PC-3 (cell line): ENCODE measurements at regions not wholly inside any gene's neighbourhood (a gene's known extent, or its start where the extent isn't known, plus 50 kb on each side); places are given as distances from the start of the nearest gene placed in this dataset.
A peak's percentile ranks its signal among the peaks of the same experiment; 100 is the strongest.

ENCODE experiments used
- ATAC-seq: fragments of 200-7000 bp; cut with Tn5 transposase; 2 replicates; pipeline ENCODE4 v1.9.1; 2020; ENCODE audit warnings: mild to moderate bottlenecking, moderate library complexity
- BruUV-seq: library from RNA; stranded (reverse); fragments of 400-500 nt; replicated peaks from 2 replicates; lab custom pipeline; 2021; lab: Mats Ljungman, UMichigan
- CTCF ChIA-PET: fragments of 300-600 bp; sonication (Branson Sonifier 250); formaldehyde crosslinking; loops from one replicate; lab custom pipeline; 2022; ENCODE audit warnings: antibody characterized with exemption; lab: Charles Lee
- POLR2A ChIA-PET: fragments of 300-600 bp; sonication (Branson Sonifier 250); formaldehyde crosslinking; loops from one replicate; lab custom pipeline; 2022; ENCODE audit warnings: antibody characterized with exemption; ENCODE audit not compliant: unreplicated experiment; lab: Charles Lee
- DNase-seq: peaks from one replicate; pipeline ENCODE4 v3.0.0-alpha.2; 2015
- H2AFZ ChIP-seq: fragments of 300-600 bp; sonication (generic); 2 replicates; pipeline ENCODE4 v1.6.0; 2016; ENCODE audit warnings: antibody characterized with exemption, low read length
- H3F3A ChIP-seq: fragments of 300-600 bp; sonication (generic); one replicate; pipeline ENCODE4 v1.6.0; 2017; ENCODE audit warnings: antibody characterized with exemption, low read length, control low read depth, mild to moderate bottlenecking; ENCODE audit not compliant: unreplicated experiment
- H3K27ac ChIP-seq: fragments of 300-600 bp; sonication (generic); 2 replicates; pipeline ENCODE4 v1.5.1; 2016; ENCODE audit warnings: mild to moderate bottlenecking, low read length
- H3K27me3 ChIP-seq: fragments of 300-600 bp; sonication (generic); 2 replicates; pipeline ENCODE4 v1.6.1; 2016; ENCODE audit warnings: low read length, mixed read lengths
- H3K36me3 ChIP-seq: fragments of 300-600 bp; sonication (generic); 2 replicates; pipeline ENCODE4 v1.6.1; 2016; ENCODE audit warnings: low read depth, mixed run types, low read length, mixed read lengths
- H3K4me1 ChIP-seq: fragments of 300-600 bp; sonication (generic); 2 replicates; pipeline ENCODE4 v1.5.1; 2016; ENCODE audit warnings: low read length; ENCODE audit not compliant: insufficient read depth
- H3K4me2 ChIP-seq: fragments of 300-600 bp; sonication (generic); 2 replicates; pipeline ENCODE4 v1.6.0; 2016; ENCODE audit warnings: low read length
- H3K4me3 ChIP-seq: fragments of 300-600 bp; sonication (generic); 2 replicates; pipeline ENCODE4 v1.5.1; 2016; ENCODE audit warnings: mild to moderate bottlenecking, low read length, mixed read lengths
- H3K79me2 ChIP-seq: fragments of 300-600 bp; sonication (generic); 2 replicates; pipeline ENCODE4 v1.6.1; 2017; ENCODE audit warnings: low read length, mixed read lengths
- H3K9ac ChIP-seq: fragments of 300-600 bp; sonication (generic); 2 replicates; pipeline ENCODE4 v1.6.0; 2016; ENCODE audit warnings: mild to moderate bottlenecking, low read length
- H3K9me2 ChIP-seq: fragments of 300-600 bp; sonication (generic); replicated peaks from 2 replicates; pipeline ENCODE4 v1.6.1; 2016; ENCODE audit warnings: mixed run types, low read length, mixed read lengths
- H3K9me3 ChIP-seq: fragments of 300-600 bp; sonication (generic); 2 replicates; pipeline ENCODE4 v1.6.1; 2016; ENCODE audit warnings: low read length, mixed read lengths
- H4K20me1 ChIP-seq: fragments of 300-600 bp; sonication (generic); 2 replicates; pipeline ENCODE4 v1.6.1; 2016; ENCODE audit warnings: low read length, mixed read lengths
- CTCF ChIP-seq: fragments of 300-600 bp; sonication (generic); conservative IDR thresholded peaks from 2 replicates; pipeline ENCODE4 v1.5.1; 2017; ENCODE audit warnings: antibody characterized with exemption, low read depth, mild to moderate bottlenecking, low read length
- EZH2 ChIP-seq: fragments of 300-600 bp; sonication (generic); IDR thresholded peaks from one replicate; pipeline ENCODE4 v1.6.1; 2017; ENCODE audit warnings: antibody characterized with exemption, mild to moderate bottlenecking, low read length; ENCODE audit not compliant: unreplicated experiment
- EZH2phosphoT487 ChIP-seq: fragments of 300-600 bp; sonication (generic); IDR thresholded peaks from 2 replicates; pipeline ENCODE4 v1.6.1; 2018; ENCODE audit warnings: mild to moderate bottlenecking, antibody characterized with exemption, low read length, borderline replicate concordance
- intact Hi-C: fragments of 100-400 bp; cut with micrococcal nuclease; formaldehyde crosslinking; loops from 2 replicates; pipeline ENCODE4 v1.9.0; 2023

- no peak for ATAC-seq
- ChIA-PET CTCF (no interaction called here), POLR2A (no interaction called here)
- intact Hi-C loops = no loop called here
- Histone ChIP-seq H3K9me2 (no peaks in the 10 kb centered on the region), H2AFZ (no peak overlapping the region), H3K79me2 (no peaks in the 10 kb centered on the region), H3K36me3 (no peaks in the 10 kb centered on the region), H3K9me3 (no peaks in the 10 kb centered on the region), H3K4me3 (no peak overlapping the region), H4K20me1 (no peaks in the 10 kb centered on the region), H3K27ac (no peak overlapping the region), H3F3A (no peaks in the 10 kb centered on the region), H3K9ac (no peak overlapping the region), H3K4me2 (no peak overlapping the region), H3K4me1 (peaks cover 27% of the 10 kb centered on the region), H3K27me3 (no peaks in the 10 kb centered on the region)
- TF ChIP-seq CTCF = no peak
- TF ChIP-seq EZH2phosphoT487 = no peak
- TF ChIP-seq EZH2 = no peak
- no TSS peak for BruUV-seq
- DNase-seq = no peak
Observed at GRCh38 chr15:101122266-101122665, 129.6 kb downstream of the CHSY1 start.

GRCh38 chr15:101121511-101122090 lies 130.2 kb downstream of the CHSY1 start:
- Histone ChIP-seq H3K4me2 (peak overlapping the region; percentile 49), H3K79me2 (no peaks in the 10 kb centered on the region), H3K9ac (no peak overlapping the region), H4K20me1 (no peaks in the 10 kb centered on the region), H3K27ac (no peak overlapping the region), H3K4me1 (peaks cover 20% of the 10 kb centered on the region), H3K4me3 (0 out of 2 replicates have a peak overlapping the region, but pooled peaks have one; percentile 19), H3F3A (no peaks in the 10 kb centered on the region), H3K27me3 (no peaks in the 10 kb centered on the region), H2AFZ (peak overlapping the region; percentile 61), H3K9me3 (no peaks in the 10 kb centered on the region), H3K36me3 (no peaks in the 10 kb centered on the region), H3K9me2 (no peaks in the 10 kb centered on the region)
- BruUV-seq = no TSS peak
- CTCF ChIA-PET = no interaction called here
- intact Hi-C loops = no loop called here
- POLR2A ChIA-PET = interaction anchor here (0.6 kb wide), 1 partner anchor 83 kb away, joined by 5 read pairs; no protein-coding TSS in a partner anchor
- peak; percentile 73 for ATAC-seq
- peak; percentile 12 for DNase-seq
- TF ChIP-seq EZH2phosphoT487 (no peak), CTCF (peak; percentile 21; the same call in 1 of the 2 replicates)

GRCh38 chr15:101120987-101121386 lies 130.9 kb downstream of the CHSY1 start:
- Histone ChIP-seq H3K27ac (no peak overlapping the region), H3K9ac (no peak overlapping the region), H3K27me3 (no peaks in the 10 kb centered on the region), H3F3A (no peaks in the 10 kb centered on the region), H2AFZ (0 out of 2 replicates have a peak overlapping the region, but pooled peaks have one; percentile 61), H3K4me3 (no peak overlapping the region), H3K79me2 (no peaks in the 10 kb centered on the region), H3K9me3 (no peaks in the 10 kb centered on the region), H3K4me1 (peaks cover 14% of the 10 kb centered on the region), H3K9me2 (no peaks in the 10 kb centered on the region), H3K36me3 (no peaks in the 10 kb centered on the region), H3K4me2 (no peak overlapping the region), H4K20me1 (no peaks in the 10 kb centered on the region)
- DNase-seq (no peak), ATAC-seq (no peak)
- POLR2A ChIA-PET = no interaction called here
- no TSS peak for BruUV-seq
- TF ChIP-seq EZH2 = no peak
- TF ChIP-seq EZH2phosphoT487 = no peak
- TF ChIP-seq CTCF = no peak
- intact Hi-C loops = no loop called here
- CTCF ChIA-PET = no interaction called here
